AG10803 (cell line): ENCODE measurements at regions not wholly inside any gene's neighbourhood (a gene's known extent, or its start where the extent isn't known, plus 50 kb on each side); places are given as distances from the start of the nearest gene placed in this dataset.
"Not testable (repeated sequence)": the region's sequence is repeated elsewhere in the genome, so short reads cannot be mapped to it uniquely, and the experiment has no call there.

Experiments
- DNase-seq: peaks from one replicate; pipeline ENCODE4 v3.0.0; 2010; ENCODE audit warnings: low read depth
- H3K4me3 ChIP-seq: 2 replicates; pipeline ENCODE4 v1.5.1; 2011; ENCODE audit warnings: mild to moderate bottlenecking, low read length, control low read depth
- CTCF ChIP-seq: conservative IDR thresholded peaks from 2 replicates; pipeline ENCODE4 v1.5.1; 2011; ENCODE audit warnings: mild to moderate bottlenecking, low read length, control low read depth, inconsistent platforms

GRCh38 chr13:88263808-88264207, 592.6 kb downstream of the SLITRK5 start:
- no peak for DNase-seq
- no peak for TF ChIP-seq CTCF

GRCh38 chr13:88281841-88282240, 610.7 kb downstream of the SLITRK5 start:
- no peak for DNase-seq
- no peak for TF ChIP-seq CTCF
- H3K4me3 ChIP-seq, result no peak overlapping the region

More at GRCh38 chr13:88263808-88264207, 592.6 kb downstream of the SLITRK5 start:
- H3K4me3 ChIP-seq, result no peak overlapping the region

- DNase-seq, result no peak
- no peak overlapping the region for H3K4me3 ChIP-seq
- no peak for TF ChIP-seq CTCF
Measured at GRCh38 chr13:88285329-88285728, 614.2 kb downstream of the SLITRK5 start.

- no peak for DNase-seq
- no peak for TF ChIP-seq CTCF
- H3K4me3 ChIP-seq, result no peak overlapping the region
Measured at GRCh38 chr13:88288326-88288725, 617.2 kb downstream of the SLITRK5 start.

GRCh38 chr13:88291731-88292130, 620.6 kb downstream of the SLITRK5 start:
- not testable (repeated sequence) for DNase-seq, H3K4me3 ChIP-seq

GRCh38 chr13:88294368-88294767, 623.2 kb downstream of the SLITRK5 start:
- no peak for TF ChIP-seq CTCF
- no peak for DNase-seq
- no peak overlapping the region for H3K4me3 ChIP-seq

- H3K4me3 ChIP-seq, result no peak overlapping the region
- no peak for DNase-seq
- TF ChIP-seq CTCF, result no peak
Measured at GRCh38 chr13:88303157-88303556, 632.0 kb downstream of the SLITRK5 start.

GRCh38 chr13:88303605-88304004, 632.4 kb downstream of the SLITRK5 start:
- H3K4me3 ChIP-seq, result no peak overlapping the region
- no peak for TF ChIP-seq CTCF
- DNase-seq, result no peak
